Type B pancreatic cell (in vitro differentiated cells): ENCODE measurements at regions not wholly inside any gene's neighbourhood (a gene's known extent, or its start where the extent isn't known, plus 50 kb on each side); places are given as distances from the start of the nearest gene placed in this dataset.
A peak's percentile ranks its signal among the peaks of the same experiment; 100 is the strongest.
"Not testable (repeated sequence)": the region's sequence is repeated elsewhere in the genome, so short reads cannot be mapped to it uniquely, and the experiment has no call there.

Experiments
- DNase-seq: peaks from one replicate; pipeline ENCODE4 v3.0.0; 2021; ENCODE audit warnings: mixed read lengths; ENCODE audit not compliant: unreplicated experiment; ENCODE audit errors: extremely low spot score
- H3K27ac Mint-ChIP-seq: 2 replicates; pipeline ENCODE4 v1.8.0; 2021; ENCODE audit warnings: mild to moderate bottlenecking, mixed read lengths
- H3K27me3 Mint-ChIP-seq: 2 replicates; pipeline ENCODE4 v1.8.0; 2021; ENCODE audit warnings: mixed read lengths
- H3K36me3 Mint-ChIP-seq: 2 replicates; pipeline ENCODE4 v1.8.0; 2021; ENCODE audit warnings: mixed read lengths
- H3K4me1 Mint-ChIP-seq: one replicate; pipeline ENCODE4 v1.8.0; 2021; ENCODE audit warnings: mixed read lengths; ENCODE audit not compliant: unreplicated experiment
- H3K4me3 Mint-ChIP-seq: 2 replicates; pipeline ENCODE4 v1.8.0; 2021; ENCODE audit warnings: mild to moderate bottlenecking, mixed read lengths
- H3K9me3 Mint-ChIP-seq: 2 replicates; pipeline ENCODE4 v1.8.0; 2021; ENCODE audit warnings: mixed read lengths
- TF ChIP-seq, protein P1 (sequence below): fragments of 200-600 bp; sonication (generic); conservative IDR thresholded peaks from 2 replicates; pipeline ENCODE4 v1.5.0; 2021; ENCODE audit warnings: antibody characterized with exemption, mild to moderate bottlenecking

GRCh38 chr10:45224219-45224841 lies 91.1 kb downstream of the OR13A1 start:
- Mint-ChIP-seq H3K4me1 (no peaks in the 10 kb centered on the region), H3K4me3 (no peak overlapping the region), H3K27me3 (peaks cover 30% of the 10 kb centered on the region), H3K9me3 (no peaks in the 10 kb centered on the region), H3K27ac (no peak overlapping the region), H3K36me3 (no peaks in the 10 kb centered on the region)
- TF ChIP-seq, protein P1, sequence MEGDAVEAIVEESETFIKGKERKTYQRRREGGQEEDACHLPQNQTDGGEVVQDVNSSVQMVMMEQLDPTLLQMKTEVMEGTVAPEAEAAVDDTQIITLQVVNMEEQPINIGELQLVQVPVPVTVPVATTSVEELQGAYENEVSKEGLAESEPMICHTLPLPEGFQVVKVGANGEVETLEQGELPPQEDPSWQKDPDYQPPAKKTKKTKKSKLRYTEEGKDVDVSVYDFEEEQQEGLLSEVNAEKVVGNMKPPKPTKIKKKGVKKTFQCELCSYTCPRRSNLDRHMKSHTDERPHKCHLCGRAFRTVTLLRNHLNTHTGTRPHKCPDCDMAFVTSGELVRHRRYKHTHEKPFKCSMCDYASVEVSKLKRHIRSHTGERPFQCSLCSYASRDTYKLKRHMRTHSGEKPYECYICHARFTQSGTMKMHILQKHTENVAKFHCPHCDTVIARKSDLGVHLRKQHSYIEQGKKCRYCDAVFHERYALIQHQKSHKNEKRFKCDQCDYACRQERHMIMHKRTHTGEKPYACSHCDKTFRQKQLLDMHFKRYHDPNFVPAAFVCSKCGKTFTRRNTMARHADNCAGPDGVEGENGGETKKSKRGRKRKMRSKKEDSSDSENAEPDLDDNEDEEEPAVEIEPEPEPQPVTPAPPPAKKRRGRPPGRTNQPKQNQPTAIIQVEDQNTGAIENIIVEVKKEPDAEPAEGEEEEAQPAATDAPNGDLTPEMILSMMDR: no peak
- no peak for DNase-seq

GRCh38 chr10:45227042-45227441 lies 88.4 kb downstream of the OR13A1 start:
- no peak for DNase-seq
- TF ChIP-seq, protein P1: no peak
- H3K27ac Mint-ChIP-seq: no peak overlapping the region
- peaks cover 5% of the 10 kb centered on the region for H3K9me3 Mint-ChIP-seq
- peaks cover 35% of the 10 kb centered on the region for H3K27me3 Mint-ChIP-seq
- no peaks in the 10 kb centered on the region for H3K4me1 Mint-ChIP-seq
- no peaks in the 10 kb centered on the region for H3K36me3 Mint-ChIP-seq
- H3K4me3 Mint-ChIP-seq: no peak overlapping the region

GRCh38 chr10:45227456-45227855 lies 88.0 kb downstream of the OR13A1 start:
- TF ChIP-seq, protein P1: no peak
- H3K27me3 Mint-ChIP-seq: peaks cover 37% of the 10 kb centered on the region
- no peak overlapping the region for H3K27ac Mint-ChIP-seq
- peaks cover 5% of the 10 kb centered on the region for H3K9me3 Mint-ChIP-seq
- no peak for DNase-seq
- H3K36me3 Mint-ChIP-seq: no peaks in the 10 kb centered on the region
- no peaks in the 10 kb centered on the region for H3K4me1 Mint-ChIP-seq
- no peak overlapping the region for H3K4me3 Mint-ChIP-seq

- no peaks in the 10 kb centered on the region for H3K36me3 Mint-ChIP-seq
- TF ChIP-seq, protein P1: no peak
- H3K9me3 Mint-ChIP-seq: peaks cover 5% of the 10 kb centered on the region
- H3K4me3 Mint-ChIP-seq: no peak overlapping the region
- H3K4me1 Mint-ChIP-seq: no peaks in the 10 kb centered on the region
- DNase-seq: no peak
- no peak overlapping the region for H3K27ac Mint-ChIP-seq
- H3K27me3 Mint-ChIP-seq: peaks cover 32% of the 10 kb centered on the region
Measured at GRCh38 chr10:45229823-45230222, 85.6 kb downstream of the OR13A1 start.

- H3K27ac Mint-ChIP-seq, H3K4me1 Mint-ChIP-seq, DNase-seq, H3K27me3 Mint-ChIP-seq, H3K36me3 Mint-ChIP-seq, H3K4me3 Mint-ChIP-seq, H3K9me3 Mint-ChIP-seq: not testable (repeated sequence)
- TF ChIP-seq, protein P1: peak; percentile 86
Measured at GRCh38 chr10:45235260-45235769, 80.1 kb downstream of the OR13A1 start.
